ENCODE measurements at regions not wholly inside any gene's neighbourhood (a gene's known extent, or its start where the extent isn't known, plus 50 kb on each side); places are given as distances from the start of the nearest gene placed in this dataset.

- no peak for TF ChIP-seq EP300 (IDR thresholded peaks at IDR 0.05; ENCODE audit: borderline replicate concordance)
- no peak for TF ChIP-seq REST (IDR thresholded peaks at IDR 0.05; ENCODE audit: low read depth)
Measured at GRCh38 chr5:7272408-7272965, 123.5 kb upstream of the ADCY2 start.

All from Ishikawa (cell line).